ENCODE measurements at regions not wholly inside any gene's neighbourhood (a gene's known extent, or its start where the extent isn't known, plus 50 kb on each side); places are given as distances from the start of the nearest gene placed in this dataset.

DNA sequence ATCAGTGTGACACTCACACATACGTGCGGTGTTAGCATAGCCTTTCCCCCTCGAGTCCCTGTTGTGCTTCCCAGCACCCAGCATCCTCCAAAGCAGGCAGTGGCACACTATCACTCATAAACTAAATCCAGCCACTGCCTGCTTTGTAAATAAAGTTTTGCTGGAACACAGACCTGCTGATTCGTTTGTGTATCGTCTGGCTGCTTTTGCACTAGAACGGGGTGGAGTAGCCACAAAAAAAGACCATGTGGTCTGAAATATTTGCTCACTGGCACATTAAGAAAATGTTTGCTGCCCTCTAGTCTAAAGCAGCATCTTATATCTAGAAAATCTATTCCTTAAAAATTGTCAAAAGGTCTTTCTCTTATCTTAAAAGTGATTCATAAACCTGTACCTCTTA is 341.2 kb upstream of the ZFHX3 start:
- H3K4me3 ChIP-seq (ENCODE audit: low read length), result no peak overlapping the region
- no peak for DNase-seq (ENCODE audit: low read depth, low spot score)

DNA sequence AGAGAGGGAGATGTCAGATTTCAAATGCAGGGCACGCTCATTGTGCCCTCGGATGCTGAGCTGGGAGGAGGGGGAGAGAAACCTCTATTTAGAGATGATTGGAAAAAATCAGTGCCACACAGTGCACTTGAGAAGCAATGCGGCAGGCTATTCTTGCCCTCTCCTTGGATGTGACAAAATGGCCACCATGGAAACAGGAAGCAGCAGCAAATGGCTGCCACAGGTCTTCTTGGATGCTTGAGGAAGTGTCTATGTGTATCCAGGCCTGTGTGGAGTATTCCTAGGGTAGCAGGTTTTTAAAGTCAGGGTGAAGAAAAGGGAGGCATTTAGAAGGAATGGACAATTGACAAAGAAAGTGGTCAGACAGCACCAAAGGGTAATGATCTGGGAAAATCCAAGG is 340.1 kb upstream of the ZFHX3 start:
- DNase-seq (ENCODE audit: low read depth, low spot score), result no peak
- no peak overlapping the region for H3K4me3 ChIP-seq (ENCODE audit: low read length)

DNA sequence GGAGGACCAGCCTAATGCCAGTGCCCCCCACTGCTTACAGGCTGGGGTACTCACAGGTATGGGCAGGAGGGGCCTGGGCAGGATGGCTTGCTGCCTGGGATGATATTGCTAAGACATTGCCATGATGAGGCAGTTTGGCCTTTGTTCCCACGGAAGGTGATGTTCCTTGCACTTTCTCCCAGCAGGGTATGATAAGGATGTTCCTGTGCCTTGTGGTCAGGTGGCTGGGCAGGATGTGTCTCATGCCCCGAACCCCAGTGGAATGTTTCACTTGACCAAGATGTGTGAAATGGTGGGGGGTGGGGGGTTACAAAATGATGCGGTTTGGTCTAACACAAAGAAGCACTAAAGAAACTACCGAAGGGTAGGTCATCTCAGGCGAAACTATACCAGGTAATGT is 337.8 kb upstream of the ZFHX3 start:
- H3K4me3 ChIP-seq (ENCODE audit: low read length), result no peak overlapping the region
- no peak for DNase-seq (ENCODE audit: low read depth, low spot score)

DNA sequence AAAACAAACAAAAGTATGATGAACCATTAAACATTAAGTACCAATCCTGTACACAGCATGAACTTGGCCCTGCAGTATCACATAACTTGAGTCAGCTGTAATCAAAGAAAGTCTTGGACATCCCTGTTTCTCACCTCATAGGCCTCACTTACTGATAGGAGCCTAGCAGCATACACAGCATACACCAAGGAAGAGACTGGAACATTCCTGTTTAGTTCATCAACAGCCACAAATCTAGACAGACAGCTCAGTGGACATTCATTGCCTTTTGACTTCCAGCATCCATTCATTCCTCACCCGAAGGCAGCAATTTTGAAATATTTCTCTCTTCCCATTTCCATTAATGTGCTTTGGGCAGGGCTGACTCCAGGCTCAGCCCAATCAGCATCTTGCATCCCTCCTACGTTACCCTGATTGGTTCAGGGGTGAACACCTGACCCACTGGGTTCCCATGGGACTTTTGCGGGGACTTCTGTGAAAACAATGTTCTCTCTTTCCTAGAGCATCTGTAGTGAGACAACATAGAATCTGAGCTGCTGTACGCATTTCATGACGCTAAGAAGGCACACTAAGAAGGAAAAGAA is 336.7 kb upstream of the ZFHX3 start:
- H3K4me3 ChIP-seq (ENCODE audit: low read length), result no peak overlapping the region
- no peak for DNase-seq (ENCODE audit: low read depth, low spot score)

DNA sequence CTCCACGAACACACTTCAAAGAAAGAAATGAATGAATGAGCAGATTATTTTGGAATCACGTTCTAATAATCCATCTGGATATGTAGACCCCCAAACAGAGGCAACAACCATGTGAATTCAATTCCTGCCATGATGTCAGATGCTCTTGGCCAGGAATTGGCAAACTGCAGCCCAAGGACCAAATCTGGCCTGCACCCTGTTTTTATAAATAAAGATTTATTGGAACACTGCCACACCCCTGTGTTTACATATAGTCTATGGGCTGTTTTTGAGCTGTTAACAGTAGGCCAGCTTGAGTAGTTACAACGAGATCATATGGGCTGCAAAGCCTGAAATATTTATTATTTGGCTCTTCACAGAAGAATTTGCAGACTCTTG is 336.0 kb upstream of the ZFHX3 start:
- H3K4me3 ChIP-seq (ENCODE audit: low read length), result no peak overlapping the region
- DNase-seq (ENCODE audit: low read depth, low spot score), result no peak

DNA sequence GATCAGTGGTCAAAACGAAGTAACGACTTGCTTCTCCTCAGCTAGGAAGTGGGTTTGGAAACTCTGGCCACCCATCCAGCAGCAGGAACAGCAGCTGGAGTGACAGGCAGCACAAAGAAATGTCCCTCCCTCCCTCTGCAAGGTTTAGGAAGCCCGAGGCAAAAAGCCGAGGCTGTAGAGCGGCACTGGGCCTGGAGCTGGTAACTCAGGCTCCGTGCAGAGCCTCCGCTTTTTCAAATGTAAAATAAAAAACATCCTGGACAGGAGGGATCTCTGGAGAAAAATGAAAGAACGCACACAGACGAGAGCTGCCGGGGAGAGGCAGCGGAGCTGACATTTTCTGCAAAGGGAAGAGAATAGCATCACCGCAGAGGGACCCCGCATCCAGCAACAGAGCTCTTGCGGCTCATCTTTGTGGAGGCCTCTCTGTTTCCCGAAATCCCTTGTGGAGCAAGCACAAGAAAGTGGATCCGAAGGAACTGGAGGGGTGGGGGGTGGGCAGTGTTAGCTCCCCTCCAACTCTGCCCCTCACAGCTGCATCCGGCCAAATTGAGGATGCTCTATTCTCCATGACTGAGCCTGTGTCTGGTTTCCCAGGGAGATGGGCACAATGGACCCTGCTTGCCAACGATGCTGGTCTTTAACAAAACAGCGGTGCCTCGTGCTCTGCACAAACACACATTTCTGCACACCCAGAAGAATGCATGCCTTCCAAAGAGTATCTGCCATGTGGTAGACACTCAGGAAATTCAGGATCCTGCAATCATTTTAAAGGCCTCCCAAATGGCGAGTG is 335.5 kb upstream of the ZFHX3 start:
- no peak overlapping the region for H3K4me3 ChIP-seq (ENCODE audit: low read length)
- DNase-seq (ENCODE audit: low read depth, low spot score), result no peak

DNA sequence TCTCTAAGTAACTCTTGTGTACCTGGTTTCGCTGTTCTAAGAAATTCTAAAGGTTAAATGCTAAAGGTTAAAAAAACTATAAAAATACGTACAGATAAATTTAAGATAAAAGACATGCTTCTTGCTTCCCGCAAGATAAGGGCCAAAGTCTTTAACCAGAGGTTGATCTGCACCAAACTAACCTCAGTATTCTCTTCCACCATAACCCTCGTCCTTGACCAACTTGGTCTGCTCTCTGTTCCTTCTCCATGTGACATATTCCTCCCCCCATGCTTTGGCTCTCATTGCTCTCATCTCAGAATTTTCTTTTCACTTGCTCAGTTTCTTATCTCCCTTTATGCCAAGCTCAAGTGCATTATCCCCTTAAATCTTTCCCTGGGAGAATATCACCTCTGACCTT is 330.5 kb upstream of the ZFHX3 start:
- DNase-seq (ENCODE audit: low read depth, low spot score), result no peak
- H3K4me3 ChIP-seq (ENCODE audit: low read length), result no peak overlapping the region

DNA sequence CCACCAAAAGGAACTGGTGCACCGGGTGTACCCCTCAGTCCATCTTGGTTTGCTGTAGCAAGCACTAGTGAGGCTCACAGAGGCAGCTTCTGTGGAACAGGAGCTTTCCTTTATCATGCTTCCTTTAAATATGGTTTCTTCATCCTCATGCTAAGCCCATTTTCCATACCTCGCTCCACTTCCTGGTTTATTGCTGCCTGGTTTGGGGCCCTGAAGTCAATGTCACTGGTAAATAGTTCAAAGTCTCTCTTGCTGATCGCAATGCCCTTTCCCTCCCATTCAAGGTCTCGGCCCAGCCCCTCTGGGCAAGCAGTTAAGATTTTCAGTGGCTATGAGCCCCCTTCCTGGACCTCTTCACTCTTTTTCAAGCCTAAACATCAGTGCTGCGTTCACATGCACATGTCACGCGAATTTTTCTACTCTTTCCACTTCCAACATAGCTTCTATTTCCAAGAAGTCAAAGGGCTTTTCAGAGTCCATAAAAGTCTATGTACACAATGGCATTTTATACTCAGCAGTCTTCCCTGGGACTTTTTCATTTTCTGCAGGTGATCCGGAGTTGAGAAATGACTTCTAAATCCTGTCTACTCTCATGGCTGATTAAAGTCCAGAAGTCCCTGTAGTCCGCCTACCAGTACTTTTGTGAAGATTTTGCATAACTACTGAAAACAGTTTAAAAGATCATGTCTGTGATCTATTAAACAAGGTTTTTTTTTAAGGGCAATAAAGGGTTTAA is 323.8 kb upstream of the ZFHX3 start:
- DNase-seq (ENCODE audit: low read depth, low spot score), result no peak
- H3K4me3 ChIP-seq (ENCODE audit: low read length), result no peak overlapping the region

DNA sequence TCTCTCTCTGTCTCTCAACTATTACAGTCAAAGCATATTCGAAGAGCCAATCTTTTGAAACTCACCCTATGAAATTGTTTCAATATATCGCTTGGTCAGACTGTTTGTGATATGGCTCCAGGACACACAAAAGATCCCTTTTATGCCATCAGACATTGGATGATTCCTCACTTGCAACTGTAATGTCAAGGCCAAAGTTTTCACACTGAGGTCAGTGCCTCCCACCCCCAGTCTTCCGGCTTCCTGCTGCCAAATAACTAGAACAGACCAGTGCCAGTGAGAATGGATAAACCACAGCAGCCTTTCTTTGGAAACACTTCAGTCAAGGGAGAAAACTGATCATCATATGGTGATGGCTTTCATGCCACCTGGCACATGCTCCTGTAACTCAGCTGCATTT is 321.9 kb upstream of the ZFHX3 start:
- H3K4me3 ChIP-seq (ENCODE audit: low read length), result no peak overlapping the region
- DNase-seq (ENCODE audit: low read depth, low spot score), result no peak

DNA sequence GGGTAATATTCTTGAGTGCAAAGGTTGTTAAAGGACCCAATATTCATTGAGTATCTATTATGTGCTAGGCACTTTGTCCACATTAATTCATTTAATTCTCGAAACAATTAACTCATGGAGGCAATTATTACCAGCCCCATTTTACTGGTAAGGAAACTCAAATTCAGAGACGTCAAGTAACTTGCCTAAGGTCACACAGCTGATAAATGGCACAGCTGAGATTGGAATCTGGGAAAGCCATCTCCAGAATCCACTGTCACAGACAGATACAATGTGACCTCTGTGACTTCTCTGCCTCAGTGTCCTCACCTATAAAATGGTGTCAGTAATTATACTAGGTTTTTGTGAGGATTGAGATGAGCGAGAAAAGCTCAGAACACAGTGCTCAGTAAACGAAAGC is 320.8 kb upstream of the ZFHX3 start:
- no peak for DNase-seq (ENCODE audit: low read depth, low spot score)
- H3K4me3 ChIP-seq (ENCODE audit: low read length), result no peak overlapping the region

DNA sequence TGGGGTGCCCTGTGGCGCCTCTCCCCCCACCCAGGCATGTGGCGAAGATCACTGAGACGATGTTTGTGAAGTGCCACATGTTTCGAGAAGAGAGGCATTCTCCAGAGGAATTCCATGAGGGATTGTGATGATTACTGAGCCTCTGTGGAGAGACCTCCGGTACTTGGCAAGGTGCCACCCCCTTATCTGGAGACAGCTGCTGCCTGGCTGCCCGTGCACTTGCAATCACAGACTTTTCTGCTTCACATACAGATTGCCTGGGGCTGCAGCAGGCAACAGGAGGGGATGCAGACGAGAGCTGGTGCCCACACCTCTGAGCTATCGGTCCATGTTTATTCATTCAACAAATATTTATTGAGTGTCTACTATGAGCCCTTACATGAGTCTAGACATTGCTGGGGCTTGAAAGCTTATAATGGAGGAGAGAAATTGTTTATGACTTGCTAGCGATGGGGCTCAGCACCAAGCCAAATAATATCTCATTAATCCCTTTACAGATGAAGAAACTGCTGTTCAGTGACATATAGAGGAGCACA is 317.2 kb upstream of the ZFHX3 start:
- DNase-seq (ENCODE audit: low read depth, low spot score), result no peak

DNA sequence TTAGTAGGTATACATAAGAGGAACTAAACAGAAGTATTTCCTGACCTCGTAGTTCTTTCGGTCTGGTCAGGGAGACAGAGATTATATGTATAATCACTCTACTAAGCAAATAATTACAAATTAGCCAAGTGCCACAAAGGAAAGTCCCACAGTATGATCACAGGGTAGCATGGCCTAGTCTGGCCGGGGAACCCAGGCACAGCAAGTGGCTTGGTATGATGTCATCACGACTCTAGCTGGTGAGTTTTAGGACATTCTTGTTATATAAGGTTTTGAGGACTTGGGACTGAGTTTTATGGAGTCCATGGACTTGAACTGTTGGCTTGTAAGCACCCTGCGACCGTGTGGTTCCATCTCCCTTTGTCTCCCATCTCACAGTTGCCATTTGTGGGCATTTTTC is 316.5 kb upstream of the ZFHX3 start:
- no peak for DNase-seq (ENCODE audit: low read depth, low spot score)
- H3K4me3 ChIP-seq (ENCODE audit: low read length), result no peak overlapping the region

More for the DNA sequence above, 317.2 kb upstream of the ZFHX3 start:
- no peak overlapping the region for H3K4me3 ChIP-seq (ENCODE audit: low read length)

DNA sequence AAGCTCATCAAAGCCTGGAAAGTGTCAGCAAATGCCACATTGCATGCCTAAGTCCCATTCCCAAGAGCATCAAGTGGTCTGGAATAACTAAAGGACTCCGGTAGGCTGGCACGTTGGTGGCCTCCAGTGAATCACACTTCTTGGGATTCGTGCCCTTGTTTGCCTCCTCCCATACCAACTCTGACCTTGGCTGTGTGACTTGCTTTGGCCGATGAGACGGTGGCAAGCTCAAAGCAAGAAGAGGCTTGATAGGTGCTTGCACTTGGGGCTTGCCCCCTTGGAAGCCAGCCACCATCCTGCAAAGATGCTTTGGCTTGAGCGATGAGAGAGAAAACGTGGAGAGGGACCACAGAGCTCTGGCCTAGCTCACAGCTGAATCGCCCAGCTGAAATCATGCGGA is 313.1 kb upstream of the ZFHX3 start:
- DNase-seq (ENCODE audit: low read depth, low spot score), result no peak
- H3K4me3 ChIP-seq (ENCODE audit: low read length), result no peak overlapping the region

DNA sequence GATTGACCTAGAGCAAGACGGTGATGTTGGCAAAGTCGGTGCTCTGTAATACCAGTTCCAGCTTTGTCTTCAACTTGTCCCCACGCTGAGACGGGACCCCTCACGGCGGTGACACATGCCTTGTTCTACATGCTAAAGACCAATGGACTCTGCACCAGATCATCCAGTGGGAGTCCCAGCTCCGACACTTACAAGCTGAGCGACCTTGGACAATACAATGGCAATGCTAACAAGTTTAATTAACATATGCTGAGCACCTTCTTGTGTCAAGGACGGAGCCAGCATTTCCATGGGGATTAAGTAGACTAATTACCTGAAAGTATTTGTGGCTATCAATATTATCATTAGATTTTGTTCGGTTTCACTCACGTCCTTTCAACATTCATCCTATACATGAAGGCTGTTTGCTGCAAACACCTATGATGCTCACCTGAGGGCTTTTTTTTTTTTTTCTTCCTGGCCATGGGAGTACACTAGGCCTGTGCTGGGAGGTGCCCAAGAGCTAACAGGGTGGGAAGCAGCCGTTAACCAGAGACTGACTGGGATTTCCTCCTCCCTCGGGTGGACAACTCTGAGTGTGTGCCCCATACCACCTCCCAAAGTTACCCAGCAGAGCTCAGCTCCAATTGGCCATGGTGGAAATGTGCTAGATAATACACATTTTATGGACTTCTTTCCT is 308.6 kb upstream of the ZFHX3 start:
- H3K4me3 ChIP-seq (ENCODE audit: low read length), result no peak overlapping the region
- DNase-seq (ENCODE audit: low read depth, low spot score), result no peak

DNA sequence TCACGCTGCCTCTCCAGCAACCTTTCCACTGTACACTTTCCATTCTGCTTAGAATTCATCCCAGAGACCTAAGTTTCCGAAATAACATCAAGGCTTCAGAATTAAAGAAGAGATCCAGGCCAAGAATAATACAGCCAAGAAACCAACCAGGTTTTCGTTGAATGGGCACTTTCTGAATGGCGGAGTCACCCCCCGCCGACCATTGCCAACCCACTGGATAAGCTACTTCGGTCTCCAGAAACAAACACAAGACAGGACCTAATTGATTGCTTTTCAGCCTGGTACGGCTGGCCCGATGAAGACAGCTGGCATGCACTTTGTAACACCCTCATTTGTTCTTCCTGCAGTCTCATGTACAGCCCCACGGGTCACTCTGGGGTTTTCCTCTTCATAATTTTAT is 308.1 kb upstream of the ZFHX3 start:
- H3K4me3 ChIP-seq (ENCODE audit: low read length), result no peak overlapping the region
- DNase-seq (ENCODE audit: low read depth, low spot score), result no peak

DNA sequence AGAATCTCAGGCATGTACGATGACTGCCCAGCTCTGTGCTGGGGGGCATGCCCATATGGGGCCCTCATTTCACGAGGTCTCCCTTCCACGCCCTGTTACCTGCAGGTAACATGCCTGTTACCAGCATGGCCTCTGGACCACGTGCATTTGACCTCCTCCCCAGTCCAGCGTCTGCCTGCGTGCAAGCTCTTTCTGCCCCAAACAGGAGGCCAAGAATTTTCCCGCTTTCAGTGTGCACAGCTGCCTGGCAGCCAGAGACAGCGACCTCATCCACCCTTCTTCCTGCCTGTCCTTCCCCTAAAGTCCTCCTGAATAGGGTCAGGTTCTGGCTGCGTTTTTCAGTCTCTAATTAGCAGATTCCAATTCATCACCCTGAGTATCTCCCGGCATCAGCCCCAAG is 306.5 kb upstream of the ZFHX3 start:
- DNase-seq (ENCODE audit: low read depth, low spot score), result no peak
- no peak overlapping the region for H3K4me3 ChIP-seq (ENCODE audit: low read length)

DNA sequence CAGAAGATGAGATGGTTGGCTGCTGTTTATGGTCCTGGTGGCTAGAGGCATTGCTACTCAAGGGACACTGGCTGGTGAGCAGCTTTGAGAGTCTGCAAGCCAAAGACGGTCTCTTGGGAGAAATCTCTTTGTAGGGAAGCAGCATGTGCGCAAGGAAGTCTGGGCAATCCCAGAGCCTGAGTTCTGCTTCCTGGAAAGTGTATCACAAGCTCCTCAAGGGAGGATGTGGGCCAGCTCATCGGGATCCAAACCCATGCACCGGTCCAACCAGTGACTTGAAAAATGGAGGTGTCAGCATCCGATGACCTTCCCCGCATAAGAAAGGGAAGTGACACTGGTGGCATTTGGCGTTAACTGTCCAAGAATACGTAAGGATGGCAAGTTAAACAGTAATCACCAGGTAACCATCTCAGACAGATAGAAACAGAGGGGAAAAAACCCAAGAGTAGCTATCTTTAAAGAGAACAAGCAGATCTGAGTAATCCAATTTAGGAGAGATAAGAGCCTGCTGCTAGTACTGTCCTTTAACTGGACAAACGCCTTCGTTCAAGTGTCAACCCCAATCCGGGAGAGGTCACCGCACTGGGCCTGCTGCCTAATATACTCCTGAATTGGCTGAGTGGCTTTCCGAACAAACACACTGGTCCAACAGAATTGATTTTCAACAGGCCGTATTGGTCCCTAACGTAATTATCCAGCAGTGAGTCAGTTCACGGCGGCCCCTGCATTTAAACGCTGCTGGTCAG is 303.0 kb upstream of the ZFHX3 start:
- no peak for DNase-seq (ENCODE audit: low read depth, low spot score)
- H3K4me3 ChIP-seq (ENCODE audit: low read length), result no peak overlapping the region

DNA sequence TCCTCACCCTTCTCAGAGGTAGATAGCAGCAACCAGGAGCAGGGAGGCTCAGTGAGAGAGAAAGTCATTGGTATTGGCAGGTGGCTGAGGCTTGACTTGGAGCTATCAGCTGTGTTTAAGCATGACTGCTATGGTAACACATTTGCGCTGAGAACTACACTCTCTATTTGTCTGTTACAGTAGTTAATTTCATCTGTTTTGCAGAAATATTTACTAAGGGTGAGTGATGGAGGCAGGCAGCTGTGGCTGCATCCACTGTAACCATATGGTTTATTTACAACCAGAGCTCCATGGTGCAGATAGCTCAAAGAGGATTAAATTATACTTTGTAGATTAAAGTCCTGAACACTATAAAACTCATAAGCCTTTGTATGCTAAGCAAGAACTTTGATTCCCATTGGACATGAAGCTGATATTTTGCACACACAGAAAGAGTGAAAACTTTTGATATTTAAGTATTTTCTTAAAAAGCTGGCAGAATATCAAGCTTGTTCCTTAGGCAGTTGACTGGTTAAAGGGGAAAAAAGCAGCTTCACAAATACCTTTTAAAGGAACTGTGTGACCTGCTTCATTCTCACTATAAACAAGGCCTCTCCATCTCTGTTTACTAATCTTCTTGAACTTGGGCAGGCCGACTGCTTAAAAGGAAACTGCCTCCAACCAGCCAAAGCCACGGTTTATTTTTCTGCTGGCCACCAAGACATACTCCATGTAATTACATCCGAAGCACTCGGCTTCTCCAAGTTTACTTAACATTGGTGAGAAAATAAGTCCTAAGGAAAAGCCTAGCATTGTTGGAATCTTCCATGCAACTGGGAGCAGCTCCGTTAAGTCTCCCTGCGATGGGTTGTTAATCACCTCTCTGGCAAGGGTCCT is 299.8 kb upstream of the ZFHX3 start:
- no peak for DNase-seq (ENCODE audit: low read depth, low spot score)
- no peak overlapping the region for H3K4me3 ChIP-seq (ENCODE audit: low read length)
